GM21528 (cell line): ENCODE measurements at regions not wholly inside any gene's neighbourhood (a gene's known extent, or its start where the extent isn't known, plus 50 kb on each side); places are given as distances from the start of the nearest gene placed in this dataset.
"Not testable (repeated sequence)": the region's sequence is repeated elsewhere in the genome, so short reads cannot be mapped to it uniquely, and the experiment has no call there.

Source experiments
- ATAC-seq: cut with Tn5 transposase; IDR thresholded peaks from one replicate; pipeline ENCODE4 v1.9.1; 2021; ENCODE audit warnings: mild to moderate bottlenecking, moderate library complexity; ENCODE audit not compliant: unreplicated experiment, low FRiP score

DNA sequence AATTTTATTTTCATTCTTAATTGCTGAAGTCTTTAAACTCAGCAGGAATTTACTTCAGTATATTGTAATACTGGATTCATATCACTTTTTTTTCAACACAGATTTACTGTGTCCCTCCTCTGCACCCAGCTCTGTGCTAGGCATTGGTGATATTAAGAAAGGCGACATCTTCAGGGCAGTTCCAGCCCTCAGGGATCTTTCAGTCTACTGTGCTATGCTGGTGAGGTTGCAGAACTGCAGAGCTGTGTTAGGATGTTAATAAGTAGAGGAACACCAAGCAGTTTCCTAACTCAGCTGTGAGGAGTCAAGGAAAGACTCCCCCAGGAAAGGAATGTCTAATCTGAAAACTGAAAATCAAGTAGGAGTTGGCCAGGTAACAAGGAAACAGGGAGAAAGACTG is 158.2 kb upstream of the NPY start:
- ATAC-seq: no peak

DNA sequence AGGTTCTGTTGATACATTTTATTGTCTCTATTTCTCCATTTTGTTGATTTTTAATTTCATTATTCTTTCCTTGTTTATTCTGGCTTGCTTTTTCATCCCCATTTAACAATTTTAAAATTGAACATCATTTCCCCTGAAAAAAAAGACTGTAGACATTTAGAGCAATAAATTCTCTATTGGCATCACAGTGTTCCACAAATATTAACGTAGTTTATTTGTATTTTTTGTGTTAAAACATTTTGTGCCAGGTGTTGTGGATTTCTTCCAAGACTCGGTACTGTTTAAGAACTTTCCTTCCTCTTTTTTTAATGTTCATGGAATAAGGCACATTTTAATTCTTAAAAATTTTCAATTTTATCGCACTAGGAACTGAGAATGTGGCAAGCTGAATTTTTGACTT is 156.1 kb upstream of the NPY start:
- ATAC-seq: no peak

DNA sequence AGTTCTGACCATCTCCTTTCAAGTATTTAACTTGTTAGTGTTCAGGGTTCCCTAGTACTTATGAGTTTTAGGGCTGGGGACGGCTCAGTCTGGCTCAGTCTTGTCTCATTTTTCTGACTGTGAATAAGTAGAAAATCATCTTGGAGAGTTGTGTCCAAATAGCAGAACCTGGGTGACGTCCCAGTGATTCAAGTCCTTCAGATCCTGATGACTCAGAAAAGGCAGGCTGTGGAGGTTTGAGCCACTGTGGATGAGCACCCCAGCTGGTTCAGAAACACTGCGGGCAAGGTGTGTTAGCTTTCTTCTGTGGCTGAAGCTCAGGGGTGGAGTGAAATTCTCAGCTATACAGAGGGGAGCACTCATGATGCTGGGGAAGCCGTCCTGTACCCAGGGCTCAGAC is 154.4 kb upstream of the NPY start:
- ATAC-seq: no peak

DNA sequence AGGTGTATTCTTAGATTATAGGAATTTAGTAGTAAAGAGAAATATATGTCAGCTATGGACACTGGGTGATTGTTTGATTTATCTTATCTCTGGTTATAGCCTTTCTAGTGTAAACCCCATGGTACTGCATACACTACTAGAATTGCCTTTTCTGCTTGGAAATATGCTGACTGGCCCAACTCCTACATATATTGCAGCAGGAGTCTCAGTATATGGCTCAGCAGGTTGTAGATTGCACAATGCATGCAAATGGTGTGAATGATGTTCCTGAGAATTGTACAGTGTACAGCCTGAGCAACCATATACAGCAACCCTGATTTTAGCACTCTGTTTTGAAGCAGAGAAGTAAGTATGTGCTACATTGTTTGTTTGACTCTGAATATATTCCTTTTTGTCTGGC is 153.4 kb upstream of the NPY start:
- ATAC-seq: no peak

DNA sequence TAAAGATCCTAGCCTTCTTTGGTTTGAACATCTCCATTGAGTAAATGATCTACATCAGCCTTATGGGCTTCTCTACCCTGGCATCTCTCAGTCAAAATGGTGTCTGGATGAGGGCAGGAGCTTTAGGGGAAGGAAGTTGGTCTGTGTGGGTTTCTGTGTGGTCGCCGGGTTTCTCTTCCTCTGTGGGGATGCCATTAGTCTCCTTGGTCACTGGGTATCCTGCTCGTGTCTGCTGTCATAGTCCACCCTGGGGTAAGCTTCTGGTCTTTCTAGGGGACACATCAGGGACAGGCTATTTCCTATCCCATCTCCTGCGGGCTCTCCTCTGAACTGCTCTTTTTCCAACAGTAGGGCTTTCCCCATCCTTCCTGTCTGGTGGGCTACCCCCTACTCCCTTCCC is 150.3 kb upstream of the NPY start:
- no peak for ATAC-seq

DNA sequence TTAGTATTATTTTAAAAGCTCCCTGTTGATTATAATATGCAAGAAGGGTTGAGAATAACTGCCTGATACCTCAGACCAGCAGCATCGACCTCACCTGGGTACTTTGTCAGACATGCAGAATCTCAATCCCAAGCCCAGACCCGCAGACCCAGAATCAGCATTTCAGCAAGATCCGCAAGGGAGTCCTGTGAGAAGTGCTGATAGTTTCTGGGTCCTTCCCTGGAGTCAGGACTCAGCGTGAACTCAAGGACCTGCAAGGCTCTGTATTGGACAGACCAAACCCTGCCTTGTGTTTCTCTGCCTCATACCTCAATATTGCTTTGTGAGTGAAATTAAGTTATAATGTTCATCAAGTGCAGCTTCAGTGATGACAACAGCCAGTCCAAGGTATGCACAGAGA is 149.5 kb upstream of the NPY start:
- ATAC-seq: no peak

DNA sequence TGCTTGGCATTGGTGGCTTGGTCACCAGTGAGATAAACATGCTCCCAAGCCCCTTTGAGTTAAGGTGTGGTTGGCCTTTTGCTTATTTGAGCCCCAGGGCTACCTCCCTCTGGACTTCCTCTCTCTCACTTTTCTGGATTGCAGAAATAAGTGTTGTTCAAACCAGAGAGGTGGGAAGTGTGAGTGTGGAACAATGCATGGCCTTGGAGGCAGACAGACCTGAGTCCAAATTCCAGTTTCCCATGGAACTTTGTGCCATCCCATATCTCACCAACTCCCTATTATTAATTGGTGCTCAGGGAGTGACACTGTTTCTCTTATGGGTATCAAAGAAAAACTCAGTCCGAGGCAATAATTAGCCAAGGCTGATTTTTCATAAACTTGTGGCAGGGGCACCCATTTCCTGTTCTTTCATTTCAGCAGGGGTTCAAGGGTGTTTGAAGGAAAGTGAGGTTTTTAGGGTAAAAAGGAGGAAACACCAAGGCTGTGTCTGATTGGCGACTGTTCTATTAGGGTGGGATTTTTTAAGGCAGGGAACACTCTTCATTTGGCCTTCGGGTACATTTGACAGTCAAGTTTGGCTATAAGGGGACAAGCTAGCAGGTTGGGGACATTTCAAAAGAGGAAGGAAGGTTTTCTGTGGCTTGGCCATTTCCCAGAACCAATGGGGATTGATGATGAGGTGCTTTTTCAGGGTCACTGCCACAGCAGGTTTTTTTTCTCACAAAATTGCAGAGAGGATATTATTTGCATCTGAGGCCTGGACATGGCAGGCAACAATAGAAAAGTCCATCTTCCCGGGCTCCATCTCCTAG is 148.8 kb upstream of the NPY start:
- peak; percentile 78 for ATAC-seq

DNA sequence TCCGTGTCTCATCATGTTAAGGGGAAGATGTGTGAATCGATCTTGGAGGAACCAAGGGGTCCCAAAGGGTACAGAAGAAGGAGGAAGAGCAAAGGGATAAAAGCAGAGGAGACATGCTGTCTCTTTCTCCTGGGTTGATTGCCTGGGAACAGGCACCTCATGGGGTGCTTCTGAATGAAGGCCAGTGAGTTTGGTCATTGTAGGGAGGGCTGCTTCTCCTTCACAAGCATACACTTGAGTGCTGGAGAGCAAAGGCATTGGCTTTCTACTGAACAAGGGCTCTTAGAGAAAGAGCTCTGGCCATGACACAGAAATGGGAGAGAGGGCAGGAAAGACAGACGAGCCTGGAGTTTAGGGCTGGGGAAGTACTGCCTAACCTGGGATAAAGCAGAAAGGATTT is 146.7 kb upstream of the NPY start:
- no peak for ATAC-seq

DNA sequence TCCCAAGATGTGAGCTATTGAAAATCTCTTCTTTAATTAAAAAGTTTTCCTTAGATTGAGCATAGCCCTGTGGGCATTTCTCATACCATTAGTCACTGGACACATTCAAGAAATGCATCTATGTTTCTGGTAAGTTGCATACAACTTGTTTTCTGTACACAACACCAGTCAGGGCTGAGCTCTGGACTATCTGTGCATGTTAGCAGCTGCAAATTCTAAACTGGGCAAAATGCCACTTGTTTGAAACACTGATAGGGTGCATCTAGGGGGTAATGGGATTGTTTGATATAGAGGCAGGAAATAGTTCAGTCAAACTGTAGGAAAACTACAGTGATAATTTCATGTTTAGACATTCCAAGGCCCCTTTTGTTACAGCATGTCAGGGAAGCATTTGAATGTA is 145.6 kb upstream of the NPY start:
- ATAC-seq: no peak

DNA sequence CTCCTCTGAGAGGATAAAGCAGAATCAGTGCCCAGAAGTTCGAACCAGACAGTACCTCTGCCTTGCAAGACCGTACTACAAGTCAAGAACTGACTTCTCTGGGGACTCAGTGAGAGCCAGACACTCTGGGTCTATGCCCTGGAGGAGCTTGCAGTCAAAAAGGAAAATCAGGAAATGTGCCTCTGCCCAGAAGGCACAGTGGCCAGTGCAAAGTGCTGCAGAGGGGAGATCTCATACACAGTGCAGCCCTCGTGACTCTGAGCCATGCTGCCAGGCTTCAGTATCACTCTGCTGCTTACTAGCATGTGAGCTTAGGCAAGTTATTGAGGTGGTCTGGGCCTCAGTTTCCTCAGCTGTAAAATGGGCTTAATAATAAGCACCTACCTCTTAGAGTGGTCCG is 144.0 kb upstream of the NPY start:
- ATAC-seq: no peak

DNA sequence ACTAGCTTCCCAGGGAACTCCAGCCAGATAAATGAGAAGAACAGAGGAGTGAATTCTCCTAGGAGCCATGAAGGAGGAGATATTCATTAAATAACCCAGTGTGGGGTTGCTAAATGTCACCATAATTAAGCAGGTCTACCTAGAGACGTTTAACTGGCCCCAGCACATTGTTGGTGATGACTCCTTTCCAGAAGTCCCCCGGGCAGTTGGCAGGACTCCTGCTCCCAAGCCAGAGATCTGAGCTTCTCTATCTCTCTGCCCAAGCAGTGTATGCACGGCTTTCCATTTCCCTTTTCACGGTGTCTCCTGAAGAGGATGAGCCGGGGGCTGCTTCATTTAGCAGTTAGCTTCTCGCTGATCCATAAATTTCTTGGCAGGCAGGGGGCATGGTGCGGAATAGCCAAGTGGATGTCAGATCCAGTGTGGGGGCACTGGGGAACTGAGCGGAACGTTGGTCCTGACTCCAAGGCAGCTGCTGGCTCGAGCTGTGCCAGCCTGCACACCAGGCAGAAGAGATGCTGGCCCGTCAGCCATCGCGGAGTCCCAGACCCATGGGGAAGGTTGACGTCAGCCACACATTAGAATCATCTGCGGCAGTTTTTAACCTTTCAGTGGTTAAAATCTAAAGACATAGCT is 142.0 kb upstream of the NPY start:
- ATAC-seq: no peak

DNA sequence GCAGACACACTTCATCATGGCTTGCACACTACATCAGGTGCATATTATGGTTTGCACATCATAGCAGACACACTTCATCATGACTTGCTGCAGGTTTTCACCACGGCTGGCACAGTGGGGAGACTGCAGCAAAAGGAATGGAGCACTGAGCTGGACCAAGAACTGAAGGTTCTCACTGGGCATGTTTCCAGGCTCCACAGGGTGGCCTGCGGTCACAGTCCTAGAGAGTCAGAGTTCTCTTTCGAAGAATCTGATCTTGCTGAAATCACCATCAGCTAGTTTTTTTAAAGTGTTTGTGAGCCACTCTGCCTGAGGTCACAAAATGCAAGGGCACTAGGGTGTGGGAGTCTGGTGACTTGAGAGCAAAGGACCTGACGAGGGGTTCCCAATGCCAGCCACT is 140.4 kb upstream of the NPY start:
- ATAC-seq: no peak

DNA sequence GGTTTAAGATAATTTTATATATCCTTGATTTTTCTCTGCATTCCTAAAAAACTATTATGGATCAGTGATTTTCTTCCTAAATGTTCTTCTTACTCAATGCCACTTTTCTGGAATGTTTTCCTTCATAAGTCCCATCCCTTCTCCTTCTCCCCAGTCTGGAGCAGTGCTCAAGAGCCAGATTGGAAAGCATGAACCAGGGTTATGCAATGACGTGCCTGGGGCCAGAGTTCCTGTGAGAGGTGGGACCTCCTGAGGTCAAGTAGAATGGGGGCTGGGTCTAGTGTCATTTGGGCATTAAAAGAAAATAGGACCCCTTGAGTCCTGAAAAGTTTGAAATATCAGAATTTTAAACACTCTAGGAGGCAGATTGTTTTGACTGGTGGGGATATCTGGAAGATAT is 132.0 kb upstream of the NPY start:
- ATAC-seq: no peak

DNA sequence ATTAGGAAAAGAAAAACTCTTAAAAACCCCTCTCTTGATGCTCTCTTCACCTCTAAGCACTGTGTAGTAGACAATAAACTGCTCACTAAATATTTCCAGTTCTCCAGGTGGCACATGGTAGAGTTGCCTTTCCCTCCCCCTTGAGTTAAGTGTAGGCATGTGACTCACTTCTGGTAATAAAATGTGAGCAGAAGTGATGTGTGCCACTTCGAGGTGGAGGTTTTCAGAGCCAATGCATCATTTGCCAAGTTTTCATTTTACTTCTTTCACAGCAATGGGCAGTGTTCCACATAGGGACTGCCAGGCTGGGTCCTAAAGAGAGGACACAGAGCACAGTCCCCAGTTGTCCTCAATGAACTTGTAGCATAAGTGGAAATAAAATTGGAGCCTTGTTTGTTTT is 131.6 kb upstream of the NPY start:
- ATAC-seq: no peak

DNA sequence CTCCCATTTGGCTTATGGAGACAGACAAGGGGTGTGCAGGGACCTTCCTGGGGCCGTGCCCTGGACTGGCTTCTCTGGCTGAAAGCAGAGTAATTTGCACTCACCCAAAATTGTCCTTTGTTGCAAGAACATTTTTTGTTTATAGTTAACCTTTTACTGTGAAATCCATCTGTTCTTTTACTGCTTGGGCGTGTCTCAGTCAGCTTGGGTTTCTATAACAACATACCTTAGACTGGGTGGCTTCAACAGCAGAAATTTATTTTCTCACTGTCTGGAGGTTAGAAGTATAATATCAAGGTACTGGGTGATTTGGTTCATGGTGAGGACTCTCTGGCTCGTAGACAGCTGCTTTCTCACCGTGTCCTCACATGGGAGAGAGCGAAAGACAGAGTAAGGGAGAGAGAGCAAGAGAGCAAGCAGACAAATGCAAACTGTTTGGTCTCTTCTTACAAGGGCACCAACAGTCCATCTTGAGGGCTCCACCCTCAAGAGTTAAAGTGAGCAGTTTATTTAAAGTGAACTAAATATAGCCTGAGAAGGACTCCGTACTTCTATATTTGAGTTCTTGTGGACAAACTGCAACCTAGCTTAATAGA is 131.0 kb upstream of the NPY start:
- no peak for ATAC-seq

DNA sequence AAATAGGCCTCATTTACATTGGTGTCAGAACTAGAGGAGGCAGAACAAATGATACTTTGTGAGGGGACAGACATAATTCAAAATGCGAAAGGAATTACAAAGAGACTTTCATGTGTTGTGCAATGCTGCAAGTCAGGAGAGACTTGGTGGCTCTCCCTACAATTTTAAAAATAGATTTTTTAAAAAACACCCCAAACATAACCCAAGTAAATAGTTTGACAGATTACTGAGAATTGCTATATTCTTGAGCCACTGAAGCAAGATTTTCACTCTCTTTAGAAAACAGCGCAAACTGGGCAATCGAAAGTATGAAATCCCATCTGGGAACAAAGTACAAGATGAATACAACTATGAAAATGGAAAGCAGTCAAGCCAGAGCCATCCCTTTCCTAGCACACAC is 126.3 kb upstream of the NPY start:
- ATAC-seq: no peak

DNA sequence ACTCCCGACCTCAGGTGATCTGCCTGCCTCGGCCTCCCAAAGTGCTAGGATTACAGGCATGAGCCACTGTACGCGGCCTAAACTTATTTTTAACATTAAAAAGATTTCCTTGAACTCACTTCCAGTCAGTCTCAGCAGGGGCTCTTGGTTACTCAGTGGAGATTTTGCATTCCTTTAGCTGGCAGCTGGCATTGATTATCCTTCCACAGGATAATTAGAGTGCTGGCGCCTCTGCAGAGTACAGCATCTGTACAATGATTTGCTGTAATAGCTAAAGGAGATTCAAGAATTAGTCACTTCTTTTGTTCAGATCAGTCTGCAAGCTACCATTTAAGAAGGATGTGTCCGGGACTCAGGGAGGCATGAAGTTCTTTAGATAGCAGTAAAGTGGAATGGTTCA is 125.0 kb upstream of the NPY start:
- no peak for ATAC-seq

DNA sequence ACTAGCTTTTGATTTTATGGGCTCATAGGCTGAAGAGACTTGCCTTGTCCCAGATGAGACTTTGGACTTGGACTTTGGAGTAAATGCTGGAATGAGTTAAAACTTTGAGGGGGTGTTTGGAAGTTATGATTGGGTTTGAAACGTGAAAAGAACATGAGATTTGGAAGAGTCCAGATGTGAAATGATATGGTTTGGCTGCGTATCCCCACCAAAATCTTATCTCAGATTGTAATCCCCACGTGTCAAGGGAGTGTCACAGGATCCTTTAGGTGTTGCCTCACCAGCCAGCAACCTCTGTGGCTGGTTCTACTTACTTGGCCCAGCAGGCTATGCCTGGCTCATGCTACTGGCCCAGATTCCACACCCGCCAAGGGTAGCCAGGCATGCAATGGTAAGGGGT is 119.6 kb upstream of the NPY start:
- no peak for ATAC-seq

DNA sequence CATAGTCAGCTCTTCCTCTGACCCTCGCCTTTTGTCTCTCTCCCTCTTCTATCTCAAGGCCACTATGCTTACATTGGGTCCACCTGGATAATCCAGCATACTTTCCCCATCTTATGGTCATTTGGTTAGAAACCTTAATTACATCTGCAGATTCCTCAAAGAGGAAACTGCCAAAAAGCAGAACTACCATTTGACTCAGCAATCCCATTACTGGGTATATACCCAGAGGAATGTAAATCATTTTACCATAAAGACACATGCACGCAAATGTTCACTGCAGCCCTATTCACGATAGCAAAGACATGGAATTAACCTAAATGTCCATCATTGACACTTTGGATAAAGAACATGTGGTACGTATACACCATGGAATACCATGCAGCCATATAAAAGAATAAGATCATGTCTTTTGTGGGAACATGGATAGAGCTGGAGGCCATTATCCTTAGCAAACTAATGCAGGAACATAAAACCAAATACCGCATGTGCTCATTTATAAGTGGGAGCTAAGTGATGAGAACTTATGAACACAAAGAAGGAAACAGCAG is 114.8 kb upstream of the NPY start:
- ATAC-seq: no peak

DNA sequence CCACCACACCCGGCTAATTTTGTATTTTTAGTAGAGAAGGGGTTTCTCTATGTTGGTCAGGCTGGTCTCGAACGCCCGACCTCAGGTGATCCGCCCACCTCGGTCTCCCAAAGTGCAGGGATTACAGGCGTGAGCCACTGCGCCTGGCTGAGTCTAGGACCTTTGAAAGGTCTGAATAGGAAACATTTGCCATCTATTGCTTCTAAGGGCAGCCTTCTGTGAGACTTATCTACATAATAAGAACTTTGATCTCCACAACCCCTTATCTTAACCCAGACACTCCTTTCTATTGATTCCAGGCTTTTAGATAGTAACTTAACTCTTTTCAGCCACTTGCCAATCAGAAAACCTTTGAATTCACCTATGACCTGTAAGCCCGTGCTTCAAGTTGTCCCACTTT is 112.0 kb upstream of the NPY start:
- not testable (repeated sequence) for ATAC-seq

DNA sequence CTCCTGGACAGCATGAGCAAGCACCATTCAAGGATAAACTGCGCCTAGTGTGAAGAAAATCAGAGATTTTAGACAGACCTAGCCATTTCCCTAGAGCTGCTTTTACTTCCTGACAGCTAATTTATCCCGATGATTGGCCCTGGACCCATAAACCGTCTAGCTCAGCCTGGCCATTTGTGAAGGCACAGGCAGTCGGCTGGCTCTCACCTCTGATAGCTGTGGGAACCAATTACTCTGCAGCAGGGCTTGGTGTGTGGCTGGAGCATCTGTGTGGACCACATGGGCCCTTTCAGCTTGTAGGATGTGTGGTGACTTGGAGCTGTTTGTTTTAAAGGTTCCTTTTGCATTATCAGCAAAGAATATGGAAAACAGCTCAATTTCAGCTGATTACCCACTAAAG is 111.1 kb upstream of the NPY start:
- ATAC-seq: no peak

DNA sequence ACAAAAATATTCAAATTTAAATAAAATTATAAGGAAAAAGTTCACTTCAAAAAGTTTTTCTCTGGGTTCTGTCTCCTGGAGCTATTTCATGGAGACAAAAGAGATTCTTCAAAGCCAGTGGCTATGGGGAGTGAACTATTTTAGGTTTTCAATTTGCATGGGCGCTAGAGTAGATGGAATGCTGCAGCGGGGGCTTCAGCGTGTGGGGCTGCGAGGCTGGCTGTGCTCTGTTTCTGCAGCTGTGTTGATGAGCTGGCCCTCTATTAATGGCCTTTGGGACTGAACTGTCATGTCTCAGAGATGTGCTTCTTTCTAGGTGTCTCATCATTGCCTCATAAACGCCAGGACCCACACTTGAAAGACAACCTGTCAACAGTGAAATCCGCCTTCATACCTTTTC is 108.4 kb upstream of the NPY start:
- ATAC-seq: no peak
